IPS-20b (cell line): ENCODE measurements at regions not wholly inside any gene's neighbourhood (a gene's known extent, or its start where the extent isn't known, plus 50 kb on each side); places are given as distances from the start of the nearest gene placed in this dataset.
"Not testable (repeated sequence)": the region's sequence is repeated elsewhere in the genome, so short reads cannot be mapped to it uniquely, and the experiment has no call there.

ENCODE experiments used
- H3K27ac ChIP-seq: one replicate; pipeline ENCODE4 v1.5.1; 2013; ENCODE audit warnings: low read length
- H3K27me3 ChIP-seq: 2 replicates; pipeline ENCODE4 v1.6.1; 2013; ENCODE audit warnings: mild to moderate bottlenecking, low read length, inconsistent platforms; ENCODE audit not compliant: insufficient read depth
- H3K36me3 ChIP-seq: 2 replicates; pipeline ENCODE4 v1.6.1; 2013; ENCODE audit warnings: low read depth, mild to moderate bottlenecking, inconsistent platforms, low read length, moderate library complexity; ENCODE audit not compliant: insufficient read depth
- H3K4me1 ChIP-seq: 2 replicates; pipeline ENCODE4 v1.6.1; 2013; ENCODE audit warnings: mild to moderate bottlenecking, control low read depth, inconsistent platforms, low read length, moderate library complexity; ENCODE audit not compliant: insufficient read depth
- H3K4me3 ChIP-seq: 2 replicates; pipeline ENCODE4 v1.5.1; 2013; ENCODE audit warnings: mild to moderate bottlenecking, low read length, inconsistent platforms
- H3K9ac ChIP-seq: 2 replicates; pipeline ENCODE4 v1.6.1; 2013; ENCODE audit warnings: low read depth, mild to moderate bottlenecking, inconsistent platforms, low read length, moderate library complexity
- H3K9me3 ChIP-seq: 2 replicates; pipeline ENCODE4 v1.6.1; 2013; ENCODE audit warnings: mild to moderate bottlenecking, low read depth, low read length, inconsistent platforms; ENCODE audit not compliant: insufficient read depth

GRCh38 chr14:88952901-88953300, 128.4 kb downstream of the TTC8 start:
- no peaks in the 10 kb centered on the region; the same call in 1 of the 2 replicates for H3K27me3 ChIP-seq

GRCh38 chr14:88955455-88955854, 131.0 kb downstream of the TTC8 start:
- Histone ChIP-seq H3K4me1 (no peaks in the 10 kb centered on the region), H3K4me3 (no peak overlapping the region), H3K27me3 (no peaks in the 10 kb centered on the region), H3K9me3 (peaks cover 14% of the 10 kb centered on the region; the same call in 1 of the 2 replicates), H3K36me3 (no peaks in the 10 kb centered on the region), H3K9ac (no peak overlapping the region), H3K27ac (no peak overlapping the region)

More at GRCh38 chr14:88952901-88953300, 128.4 kb downstream of the TTC8 start:
- H3K27ac ChIP-seq = no peak overlapping the region
- no peak overlapping the region for H3K4me3 ChIP-seq
- H3K36me3 ChIP-seq = no peaks in the 10 kb centered on the region
- peaks cover 14% of the 10 kb centered on the region; the same call in 1 of the 2 replicates for H3K9me3 ChIP-seq
- H3K9ac ChIP-seq = no peak overlapping the region
- H3K4me1 ChIP-seq = no peaks in the 10 kb centered on the region

GRCh38 chr14:88960496-88960895, 136.0 kb downstream of the TTC8 start:
- Histone ChIP-seq H3K9me3 (no peaks in the 10 kb centered on the region), H3K36me3 (no peaks in the 10 kb centered on the region), H3K27ac (no peak overlapping the region), H3K9ac (no peak overlapping the region), H3K4me1 (no peaks in the 10 kb centered on the region), H3K4me3 (no peak overlapping the region), H3K27me3 (no peaks in the 10 kb centered on the region)

GRCh38 chr14:88961214-88961613, 136.8 kb downstream of the TTC8 start:
- Histone ChIP-seq H3K27me3 (no peaks in the 10 kb centered on the region), H3K36me3 (no peaks in the 10 kb centered on the region), H3K27ac (no peak overlapping the region), H3K4me3 (no peak overlapping the region), H3K9me3 (no peaks in the 10 kb centered on the region), H3K4me1 (no peaks in the 10 kb centered on the region), H3K9ac (no peak overlapping the region)

- Histone ChIP-seq H3K36me3 (no peaks in the 10 kb centered on the region), H3K9me3 (no peaks in the 10 kb centered on the region), H3K9ac (no peak overlapping the region), H3K4me3 (no peak overlapping the region), H3K27ac (no peak overlapping the region), H3K27me3 (no peaks in the 10 kb centered on the region), H3K4me1 (no peaks in the 10 kb centered on the region)
Observed at GRCh38 chr14:88962356-88962755, 137.9 kb downstream of the TTC8 start.

GRCh38 chr14:88967299-88967698, 142.8 kb downstream of the TTC8 start:
- Histone ChIP-seq H3K4me3 (no peak overlapping the region), H3K27me3 (no peaks in the 10 kb centered on the region), H3K36me3 (no peaks in the 10 kb centered on the region), H3K9me3 (no peaks in the 10 kb centered on the region), H3K4me1 (no peaks in the 10 kb centered on the region), H3K9ac (no peak overlapping the region), H3K27ac (no peak overlapping the region)

- H3K36me3 ChIP-seq = no peaks in the 10 kb centered on the region
- no peak overlapping the region for H3K27ac ChIP-seq
- no peak overlapping the region for H3K4me3 ChIP-seq
- H3K9ac ChIP-seq = no peak overlapping the region
- no peaks in the 10 kb centered on the region for H3K9me3 ChIP-seq
- no peaks in the 10 kb centered on the region; the same call in 1 of the 2 replicates for H3K4me1 ChIP-seq
- H3K27me3 ChIP-seq = no peaks in the 10 kb centered on the region
Observed at GRCh38 chr14:88975043-88975830, 150.8 kb downstream of the TTC8 start.

GRCh38 chr14:88975926-88976325, 151.5 kb downstream of the TTC8 start:
- Histone ChIP-seq H3K9ac (no peak overlapping the region), H3K9me3 (no peaks in the 10 kb centered on the region), H3K4me1 (no peaks in the 10 kb centered on the region; the same call in 1 of the 2 replicates)

GRCh38 chr14:88980907-88981306, 156.5 kb downstream of the TTC8 start:
- not testable (repeated sequence) for H3K27ac ChIP-seq, H3K9me3 ChIP-seq, H3K36me3 ChIP-seq, H3K27me3 ChIP-seq, H3K4me3 ChIP-seq, H3K9ac ChIP-seq, H3K4me1 ChIP-seq

More at GRCh38 chr14:88975926-88976325, 151.5 kb downstream of the TTC8 start:
- Histone ChIP-seq H3K36me3 (no peaks in the 10 kb centered on the region), H3K27ac (no peak overlapping the region), H3K27me3 (no peaks in the 10 kb centered on the region), H3K4me3 (no peak overlapping the region)

GRCh38 chr14:88981948-88982347, 157.5 kb downstream of the TTC8 start:
- Histone ChIP-seq H3K27ac (no peak overlapping the region), H3K9me3 (no peaks in the 10 kb centered on the region)

GRCh38 chr14:88983755-88984154, 159.3 kb downstream of the TTC8 start:
- no peaks in the 10 kb centered on the region for H3K27me3 ChIP-seq
- no peak overlapping the region for H3K4me3 ChIP-seq
- H3K9ac ChIP-seq = no peak overlapping the region
- no peaks in the 10 kb centered on the region for H3K36me3 ChIP-seq
- H3K9me3 ChIP-seq = no peaks in the 10 kb centered on the region
- H3K4me1 ChIP-seq = no peaks in the 10 kb centered on the region
- no peak overlapping the region for H3K27ac ChIP-seq

More at GRCh38 chr14:88981948-88982347, 157.5 kb downstream of the TTC8 start:
- H3K9ac ChIP-seq = no peak overlapping the region
- no peaks in the 10 kb centered on the region for H3K36me3 ChIP-seq
- H3K4me3 ChIP-seq = no peak overlapping the region
- no peaks in the 10 kb centered on the region for H3K27me3 ChIP-seq
- H3K4me1 ChIP-seq = no peaks in the 10 kb centered on the region; the same call in 1 of the 2 replicates

- Histone ChIP-seq H3K36me3 (no peaks in the 10 kb centered on the region), H3K27me3 (no peaks in the 10 kb centered on the region), H3K9ac (no peak overlapping the region), H3K9me3 (no peaks in the 10 kb centered on the region), H3K4me1 (no peaks in the 10 kb centered on the region), H3K27ac (no peak overlapping the region), H3K4me3 (no peak overlapping the region)
Observed at GRCh38 chr14:88985654-88986053, 161.2 kb downstream of the TTC8 start.
